PC-9 (cell line): ENCODE measurements at regions not wholly inside any gene's neighbourhood (a gene's known extent, or its start where the extent isn't known, plus 50 kb on each side); places are given as distances from the start of the nearest gene placed in this dataset.

ENCODE experiments used
- BruUV-seq: library from RNA; stranded (reverse); fragments of 400-500 nt; replicated peaks from 2 replicates; lab custom pipeline; 2021; lab: Mats Ljungman, UMichigan
- CTCF ChIA-PET: fragments of 300-600 bp; sonication (Branson Sonifier 250); formaldehyde crosslinking; loops from one replicate; lab custom pipeline; 2022; ENCODE audit warnings: antibody characterized with exemption; lab: Charles Lee
- POLR2A ChIA-PET: fragments of 300-600 bp; sonication (Branson Sonifier 250); formaldehyde crosslinking; loops from one replicate; lab custom pipeline; 2022; ENCODE audit warnings: antibody characterized with exemption; ENCODE audit not compliant: unreplicated experiment; lab: Charles Lee
- DNase-seq, 2 experiments: peaks; one replicate each; pipeline versions ENCODE4 v3.0.0 to v3.0.0-alpha.2; 2015 to 2022; ENCODE audit warnings: mixed read lengths in 1 of 2
- H2AFZ ChIP-seq: fragments of 200-600 bp; sonication (generic); 2 replicates; pipeline ENCODE4 v1.8.1; 2017; ENCODE audit warnings: antibody characterized with exemption
- H3F3A ChIP-seq: fragments of 200-600 bp; sonication (generic); 2 replicates; pipeline ENCODE4 v1.8.1; 2017; ENCODE audit warnings: antibody characterized with exemption, mild to moderate bottlenecking, low read depth; ENCODE audit not compliant: insufficient read depth
- H3K27ac ChIP-seq: fragments of 200-600 bp; sonication (generic); 2 replicates; pipeline ENCODE4 v1.6.1; 2016; ENCODE audit warnings: mixed run types
- H3K27me3 ChIP-seq: fragments of 200-600 bp; sonication (generic); 2 replicates; pipeline ENCODE4 v1.6.1; 2016; ENCODE audit warnings: low read depth, mixed run types; ENCODE audit not compliant: insufficient read depth
- H3K36me3 ChIP-seq: fragments of 200-600 bp; sonication (generic); 2 replicates; pipeline ENCODE4 v1.6.1; 2016; ENCODE audit warnings: low read depth, mixed run types
- H3K4me1 ChIP-seq: fragments of 200-600 bp; sonication (generic); replicated peaks from 2 replicates; pipeline ENCODE4 v1.6.1; 2016; ENCODE audit warnings: mixed run types; ENCODE audit not compliant: insufficient read depth
- H3K4me2 ChIP-seq: fragments of 200-600 bp; sonication (generic); 2 replicates; pipeline ENCODE4 v1.6.1; 2017; ENCODE audit warnings: mixed run types
- H3K4me3 ChIP-seq: fragments of 200-600 bp; sonication (generic); 2 replicates; pipeline ENCODE4 v1.6.1; 2016; ENCODE audit warnings: mixed run types
- H3K79me2 ChIP-seq: fragments of 200-600 bp; sonication (generic); 2 replicates; pipeline ENCODE4 v1.6.1; 2017; ENCODE audit warnings: low read depth, mixed run types
- H3K9me2 ChIP-seq: fragments of 200-600 bp; sonication (generic); 2 replicates; pipeline ENCODE4 v1.8.1; 2017; ENCODE audit warnings: mild to moderate bottlenecking; ENCODE audit not compliant: insufficient read depth
- H3K9me3 ChIP-seq: fragments of 200-600 bp; sonication (generic); 2 replicates; pipeline ENCODE4 v1.8.1; 2016; ENCODE audit warnings: low read depth; ENCODE audit not compliant: insufficient read depth
- H4K20me1 ChIP-seq: fragments of 200-600 bp; sonication (generic); 2 replicates; pipeline ENCODE4 v1.8.1; 2017; ENCODE audit not compliant: insufficient read depth
- EZH2 ChIP-seq: fragments of 200-600 bp; sonication (generic); IDR thresholded peaks from 2 replicates; pipeline ENCODE4 v1.8.0; 2017; ENCODE audit warnings: antibody characterized with exemption, low read depth
- intact Hi-C: fragments of 100-400 bp; cut with micrococcal nuclease; formaldehyde crosslinking; loops from one replicate; pipeline ENCODE4 v1.10.0; 2022; ENCODE audit not compliant: unreplicated experiment
- TF ChIP-seq, protein P1 (sequence below): fragments of 200-600 bp; sonication (generic); conservative IDR thresholded peaks from 2 replicates; pipeline ENCODE4 v1.6.1; 2017; ENCODE audit warnings: mixed run types, antibody characterized with exemption, mild to moderate bottlenecking, moderate library complexity

DNA sequence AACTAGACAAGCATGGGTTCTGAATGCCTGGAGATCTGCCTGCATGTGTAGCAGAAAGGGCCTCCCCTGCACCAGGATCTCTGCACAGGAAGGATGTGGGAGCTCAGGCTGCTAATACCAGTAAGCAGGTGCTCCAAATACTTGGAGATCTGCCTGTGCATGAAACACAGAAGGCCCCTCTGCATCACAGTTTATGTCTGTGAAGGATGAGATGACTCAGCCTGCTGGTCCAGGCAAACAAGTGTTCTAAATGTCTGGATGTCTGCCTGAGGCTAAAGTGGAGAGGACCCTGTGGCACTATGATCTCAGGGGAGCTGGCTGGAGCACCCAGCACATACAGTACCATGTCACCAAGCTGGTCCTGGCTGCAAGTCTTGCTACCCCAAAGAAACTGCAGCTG, 678.8 kb downstream of the MCTP2 start:
- Histone ChIP-seq H3K79me2 (no peaks in the 10 kb centered on the region), H2AFZ (no peak overlapping the region), H3K4me2 (no peak overlapping the region), H3K36me3 (no peaks in the 10 kb centered on the region), H3K4me1 (no peaks in the 10 kb centered on the region), H3K27ac (no peak overlapping the region), H4K20me1 (no peaks in the 10 kb centered on the region), H3K9me2 (no peaks in the 10 kb centered on the region; the same call in 1 of the 2 replicates), H3F3A (no peaks in the 10 kb centered on the region), H3K4me3 (no peak overlapping the region), H3K9me3 (no peaks in the 10 kb centered on the region), H3K27me3 (no peaks in the 10 kb centered on the region; the same call in 1 of the 2 replicates)
- POLR2A ChIA-PET: no interaction called here
- no TSS peak for BruUV-seq
- TF ChIP-seq EZH2: no peak
- TF ChIP-seq, protein P1, sequence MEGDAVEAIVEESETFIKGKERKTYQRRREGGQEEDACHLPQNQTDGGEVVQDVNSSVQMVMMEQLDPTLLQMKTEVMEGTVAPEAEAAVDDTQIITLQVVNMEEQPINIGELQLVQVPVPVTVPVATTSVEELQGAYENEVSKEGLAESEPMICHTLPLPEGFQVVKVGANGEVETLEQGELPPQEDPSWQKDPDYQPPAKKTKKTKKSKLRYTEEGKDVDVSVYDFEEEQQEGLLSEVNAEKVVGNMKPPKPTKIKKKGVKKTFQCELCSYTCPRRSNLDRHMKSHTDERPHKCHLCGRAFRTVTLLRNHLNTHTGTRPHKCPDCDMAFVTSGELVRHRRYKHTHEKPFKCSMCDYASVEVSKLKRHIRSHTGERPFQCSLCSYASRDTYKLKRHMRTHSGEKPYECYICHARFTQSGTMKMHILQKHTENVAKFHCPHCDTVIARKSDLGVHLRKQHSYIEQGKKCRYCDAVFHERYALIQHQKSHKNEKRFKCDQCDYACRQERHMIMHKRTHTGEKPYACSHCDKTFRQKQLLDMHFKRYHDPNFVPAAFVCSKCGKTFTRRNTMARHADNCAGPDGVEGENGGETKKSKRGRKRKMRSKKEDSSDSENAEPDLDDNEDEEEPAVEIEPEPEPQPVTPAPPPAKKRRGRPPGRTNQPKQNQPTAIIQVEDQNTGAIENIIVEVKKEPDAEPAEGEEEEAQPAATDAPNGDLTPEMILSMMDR: no peak
- CTCF ChIA-PET: no interaction called here
- no peak for DNase-seq
- intact Hi-C loops: no loop called here

DNA sequence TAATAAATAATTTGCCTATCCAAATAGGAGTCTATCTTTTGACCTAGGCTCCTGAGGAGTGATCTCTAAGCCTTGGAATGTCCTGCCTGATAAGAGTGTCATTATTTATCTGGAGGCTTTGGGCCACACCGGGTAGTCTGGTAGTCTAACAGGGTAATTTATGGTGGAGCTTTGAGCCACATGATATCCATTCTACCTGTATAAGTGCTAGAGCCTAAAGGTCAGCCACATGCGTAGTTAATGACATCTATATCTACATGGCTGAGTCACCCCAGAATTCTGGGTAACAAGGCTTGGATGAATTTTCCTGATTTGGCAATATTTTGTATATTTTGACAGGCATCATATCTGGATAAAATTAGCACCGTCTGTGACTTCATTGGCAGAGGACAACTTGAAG, 681.4 kb downstream of the MCTP2 start:
- no peak for DNase-seq
- CTCF ChIA-PET: no interaction called here
- Histone ChIP-seq H3K27me3 (no peaks in the 10 kb centered on the region; the same call in 1 of the 2 replicates), H3K36me3 (no peaks in the 10 kb centered on the region), H3K9me2 (no peaks in the 10 kb centered on the region; the same call in 1 of the 2 replicates), H3K4me3 (no peak overlapping the region), H4K20me1 (no peaks in the 10 kb centered on the region), H3K79me2 (no peaks in the 10 kb centered on the region), H3K4me2 (no peak overlapping the region), H3K27ac (no peak overlapping the region), H3F3A (no peaks in the 10 kb centered on the region), H3K9me3 (no peaks in the 10 kb centered on the region), H2AFZ (no peak overlapping the region), H3K4me1 (no peaks in the 10 kb centered on the region)
- no peak for TF ChIP-seq EZH2
- TF ChIP-seq, protein P1: no peak
- intact Hi-C loops: no loop called here
- POLR2A ChIA-PET: no interaction called here
- BruUV-seq: no TSS peak

DNA sequence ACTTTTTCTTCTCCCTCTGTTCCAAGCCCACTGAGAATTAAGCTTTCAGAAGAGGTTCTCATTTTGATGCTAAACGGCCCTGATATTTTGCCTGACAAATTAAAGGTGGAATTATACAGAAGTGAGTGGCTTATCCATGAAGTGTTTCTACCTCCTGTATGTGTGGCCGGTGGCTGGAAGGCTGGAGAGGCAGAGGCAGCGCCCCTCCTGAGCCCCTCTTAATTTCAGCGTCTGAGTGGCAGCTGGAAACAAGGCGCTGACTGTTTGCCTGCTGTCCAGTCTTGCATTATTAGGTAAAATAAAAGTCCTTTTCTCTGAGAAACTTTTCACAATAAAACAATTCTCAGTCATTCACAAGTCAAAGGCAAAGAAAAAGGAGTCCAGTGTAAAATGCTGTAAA, 685.7 kb downstream of the MCTP2 start:
- Histone ChIP-seq H3K9me3 (no peaks in the 10 kb centered on the region), H3K36me3 (no peaks in the 10 kb centered on the region), H3K4me3 (no peak overlapping the region), H3F3A (no peaks in the 10 kb centered on the region), H3K9me2 (no peaks in the 10 kb centered on the region), H4K20me1 (no peaks in the 10 kb centered on the region), H2AFZ (no peak overlapping the region), H3K27me3 (no peaks in the 10 kb centered on the region; the same call in 1 of the 2 replicates), H3K4me2 (no peak overlapping the region), H3K4me1 (no peaks in the 10 kb centered on the region), H3K79me2 (no peaks in the 10 kb centered on the region), H3K27ac (no peak overlapping the region)
- CTCF ChIA-PET: no interaction called here
- DNase-seq: no peak
- TF ChIP-seq, protein P1: no peak
- no peak for TF ChIP-seq EZH2
- intact Hi-C loops: no loop called here
- POLR2A ChIA-PET: no interaction called here
- BruUV-seq: no TSS peak
